ENCODE measurements at regions not wholly inside any gene's neighbourhood (a gene's known extent, or its start where the extent isn't known, plus 50 kb on each side); places are given as distances from the start of the nearest gene placed in this dataset.
A peak's percentile ranks its signal among the peaks of the same experiment; 100 is the strongest.

- Mint-ChIP-seq H3K27me3 (no peaks in the 10 kb centered on the region), H3K4me1 (ENCODE audit: low read depth) (no peaks in the 10 kb centered on the region), H3K27ac (no peak overlapping the region), H3K9me3 (no peaks in the 10 kb centered on the region), H3K36me3 (ENCODE audit: low read depth) (no peaks in the 10 kb centered on the region), H3K4me3 (no peak overlapping the region)
- Histone ChIP-seq H3K36me3 (ENCODE audit: insufficient read depth, low read length) (no peaks in the 10 kb centered on the region), H3K4me3 (ENCODE audit: low read length) (no peak overlapping the region), H3K9me3 (ENCODE audit: control insufficient read depth in 1 of 2, insufficient read depth in 1 of 2, low read length in 2 of 2) (peaks cover 0 to 6% of the 10 kb centered on the region in 2 experiments), H3K27me3 (ENCODE audit: control insufficient read depth in 1 of 2, insufficient read depth in 2 of 2, low read length in 2 of 2) (no peaks in the 10 kb centered on the region), H3K27ac (ENCODE audit: low read depth in 1 of 2, low read length in 2 of 2) (no peak overlapping the region), H3K4me1 (ENCODE audit: insufficient read depth, low read length) (no peaks in the 10 kb centered on the region)
- ChIA-PET POLR2A (no interaction called here), CTCF (no interaction called here)
- no peak for TF ChIP-seq CTCF (IDR thresholded peaks at IDR 0.05)
- ATAC-seq (ENCODE audit: poor library complexity) (no peak), DNase-seq (peak in 2 of 14 experiments; percentile 22 to 34)
- intact Hi-C loops (cut with DNase I, micrococcal nuclease): no loop called here
Measured at GRCh38 chr1:244214009-244214967, 163.2 kb downstream of the ZBTB18 start.

DNA sequence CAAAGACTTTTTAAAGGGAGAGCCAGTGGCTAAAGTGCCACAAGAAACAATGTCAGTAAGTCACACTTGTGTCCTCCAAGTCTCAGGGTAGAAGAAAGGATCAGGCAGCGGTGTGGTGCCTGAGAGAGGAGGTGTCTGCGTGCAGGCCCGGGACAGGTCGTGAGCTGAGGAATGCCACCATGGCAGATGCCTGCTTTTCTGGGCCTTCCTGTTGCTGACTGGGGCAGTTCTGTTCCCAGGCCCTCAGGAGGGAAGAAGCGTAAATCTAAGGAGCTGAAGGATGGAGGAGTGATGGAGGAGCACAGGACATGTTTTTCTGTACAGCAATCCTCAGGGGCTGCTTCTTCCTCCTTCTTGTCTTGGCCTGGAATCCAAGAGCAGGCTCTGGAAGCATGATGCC is 165.8 kb downstream of the ZBTB18 start:
- no peak overlapping the region for H3K4me3 ChIP-seq (ENCODE audit: low read length)
- intact Hi-C loops (cut with DNase I, micrococcal nuclease): no loop called here
- peaks cover 0 to 6% of the 10 kb centered on the region in 2 experiments for H3K9me3 ChIP-seq (ENCODE audit: control insufficient read depth in 1 of 2, insufficient read depth in 1 of 2, low read length in 2 of 2)
- Mint-ChIP-seq H3K9me3 (no peaks in the 10 kb centered on the region), H3K36me3 (ENCODE audit: low read depth) (no peaks in the 10 kb centered on the region), H3K27me3 (no peaks in the 10 kb centered on the region), H3K4me1 (ENCODE audit: low read depth) (no peaks in the 10 kb centered on the region), H3K27ac (no peak overlapping the region), H3K4me3 (no peak overlapping the region)
- POLR2A ChIA-PET: no interaction called here
- peaks cover 0 to 2% of the 10 kb centered on the region in 2 experiments for H3K27me3 ChIP-seq (ENCODE audit: control insufficient read depth in 1 of 2, insufficient read depth in 2 of 2, low read length in 2 of 2)
- CTCF ChIA-PET: no interaction called here
- no peak for TF ChIP-seq CTCF (IDR thresholded peaks at IDR 0.05)
- no peaks in the 10 kb centered on the region for H3K36me3 ChIP-seq (ENCODE audit: insufficient read depth, low read length)
- no peaks in the 10 kb centered on the region for H3K4me1 ChIP-seq (ENCODE audit: insufficient read depth, low read length)
- DNase-seq: no peak
- no peak overlapping the region for H3K27ac ChIP-seq (ENCODE audit: low read depth in 1 of 2, low read length in 2 of 2)
- ATAC-seq (ENCODE audit: poor library complexity): no peak

GRCh38 chr1:244217711-244218110 is 166.6 kb downstream of the ZBTB18 start:
- Histone ChIP-seq H3K27me3 (ENCODE audit: control insufficient read depth in 1 of 2, insufficient read depth in 2 of 2, low read length in 2 of 2) (peaks cover 0 to 2% of the 10 kb centered on the region in 2 experiments), H3K36me3 (ENCODE audit: insufficient read depth, low read length) (no peaks in the 10 kb centered on the region), H3K9me3 (ENCODE audit: control insufficient read depth in 1 of 2, insufficient read depth in 1 of 2, low read length in 2 of 2) (peaks cover 0 to 6% of the 10 kb centered on the region in 2 experiments), H3K27ac (ENCODE audit: low read depth in 1 of 2, low read length in 2 of 2) (no peak overlapping the region), H3K4me3 (ENCODE audit: low read length) (no peak overlapping the region), H3K4me1 (ENCODE audit: insufficient read depth, low read length) (no peaks in the 10 kb centered on the region)
- ATAC-seq (ENCODE audit: poor library complexity): no peak
- Mint-ChIP-seq H3K4me1 (ENCODE audit: low read depth) (no peaks in the 10 kb centered on the region), H3K27ac (no peak overlapping the region), H3K9me3 (no peaks in the 10 kb centered on the region), H3K4me3 (no peak overlapping the region), H3K27me3 (no peaks in the 10 kb centered on the region), H3K36me3 (ENCODE audit: low read depth) (no peaks in the 10 kb centered on the region)
- CTCF ChIA-PET: no interaction called here
- intact Hi-C loops (cut with DNase I, micrococcal nuclease): no loop called here
- POLR2A ChIA-PET: no interaction called here
- no peak for DNase-seq
- TF ChIP-seq CTCF (IDR thresholded peaks at IDR 0.05): no peak

All from CD4-positive, alpha-beta T cell (primary cell).